EL (cell line): ENCODE measurements at regions not wholly inside any gene's neighbourhood (a gene's known extent, or its start where the extent isn't known, plus 50 kb on each side); places are given as distances from the start of the nearest gene placed in this dataset.
A peak's percentile ranks its signal among the peaks of the same experiment; 100 is the strongest.

Source experiments
- DNase-seq: peaks from one replicate; pipeline ENCODE4 v3.0.0-alpha.2; 2016

GRCh38 chr16:52872731-52873130, 180.0 kb downstream of the CHD9NB start:
- no peak for DNase-seq

- no peak for DNase-seq
Measured at GRCh38 chr16:52871481-52871880, 181.2 kb downstream of the CHD9NB start.

- no peak for DNase-seq
Measured at GRCh38 chr16:52869243-52869642, 183.5 kb downstream of the CHD9NB start.

- no peak for DNase-seq
Measured at GRCh38 chr16:52863000-52863399, 189.7 kb downstream of the CHD9NB start.

GRCh38 chr16:52861614-52862022, 191.1 kb downstream of the CHD9NB start:
- no peak for DNase-seq

GRCh38 chr16:52855463-52855862, 197.2 kb downstream of the CHD9NB start:
- no peak for DNase-seq

GRCh38 chr16:52852978-52853377, 199.7 kb downstream of the CHD9NB start:
- no peak for DNase-seq

GRCh38 chr16:52851211-52851740, 201.4 kb downstream of the CHD9NB start:
- DNase-seq: no peak

GRCh38 chr16:52843381-52843780, 209.3 kb downstream of the CHD9NB start:
- no peak for DNase-seq

- no peak for DNase-seq
Measured at GRCh38 chr16:52837251-52837650, 215.4 kb downstream of the CHD9NB start.

- no peak for DNase-seq
Measured at GRCh38 chr16:52834736-52835465, 217.8 kb downstream of the CHD9NB start.

GRCh38 chr16:52832771-52833170, 219.9 kb downstream of the CHD9NB start:
- DNase-seq: no peak

GRCh38 chr16:52827456-52827855, 225.2 kb downstream of the CHD9NB start:
- DNase-seq: no peak

GRCh38 chr16:52825892-52826291, 226.8 kb downstream of the CHD9NB start:
- DNase-seq: no peak

GRCh38 chr16:52819808-52820207, 232.9 kb downstream of the CHD9NB start:
- DNase-seq: no peak

GRCh38 chr16:52819405-52819804, 233.3 kb downstream of the CHD9NB start:
- no peak for DNase-seq

GRCh38 chr16:52817696-52818095, 235.0 kb downstream of the CHD9NB start:
- DNase-seq: no peak

- DNase-seq: no peak
Measured at GRCh38 chr16:52816993-52817392, 235.7 kb downstream of the CHD9NB start.

- peak; percentile 26 for DNase-seq
Measured at GRCh38 chr16:52812678-52813556, 239.8 kb downstream of the CHD9NB start.

- no peak for DNase-seq
Measured at GRCh38 chr16:52805559-52806168, 247.0 kb downstream of the CHD9NB start.

GRCh38 chr16:52800432-52800831, 252.3 kb downstream of the CHD9NB start:
- DNase-seq: no peak

GRCh38 chr16:52799149-52799548, 252.2 kb upstream of the TOX3 start:
- no peak for DNase-seq

GRCh38 chr16:52787709-52788108, 240.8 kb upstream of the TOX3 start:
- no peak for DNase-seq
